IMR-90 (cell line): ENCODE measurements at regions not wholly inside any gene's neighbourhood (a gene's known extent, or its start where the extent isn't known, plus 50 kb on each side); places are given as distances from the start of the nearest gene placed in this dataset.

ENCODE experiments used
- ATAC-seq: fragments of 200-7000 bp; cut with Tn5 transposase; 2 replicates; pipeline ENCODE4 v1.9.1; 2020; ENCODE audit warnings: low read depth, mild to moderate bottlenecking, moderate library complexity
- BruUV-seq: library from RNA; stranded (reverse); fragments of 400-500 nt; replicated peaks from 2 replicates; lab custom pipeline; 2021; lab: Mats Ljungman, UMichigan
- CTCF ChIA-PET: fragments of 300-600 bp; formaldehyde crosslinking; extraction: SDS; loops from one replicate; lab custom pipeline; 2021; ENCODE audit warnings: antibody characterized with exemption; lab: Yijun Ruan, JAX
- POLR2A ChIA-PET: fragments of 300-600 bp; sonication (Branson Sonifier 250); formaldehyde crosslinking; loops from one replicate; lab custom pipeline; 2022; ENCODE audit warnings: antibody characterized with exemption; ENCODE audit not compliant: unreplicated experiment; lab: Charles Lee
- DNase-seq: peaks from one replicate; pipeline ENCODE4 v3.0.0; 2013
- H2AFZ ChIP-seq: replicated peaks from 2 replicates; pipeline ENCODE3; 2013; ENCODE audit warnings: low read length, mild to moderate bottlenecking; ENCODE audit not compliant: poor library complexity
- H2AK5ac ChIP-seq: 2 replicates; pipeline ENCODE4 v1.6.1; 2013; ENCODE audit warnings: low read depth, low read length, inconsistent platforms
- H2AK9ac ChIP-seq: replicated peaks from 2 replicates; pipeline ENCODE3; 2013; ENCODE audit warnings: mild to moderate bottlenecking, low read depth, low read length, moderate library complexity; ENCODE audit not compliant: poor library complexity
- H2BK120ac ChIP-seq: 2 replicates; pipeline ENCODE4 v1.6.1; 2013; ENCODE audit warnings: low read depth, low read length, inconsistent platforms
- H2BK15ac ChIP-seq: 3 replicates; pipeline ENCODE4 v1.6.1; 2013; ENCODE audit warnings: low read depth, low read length, inconsistent platforms
- H2BK20ac ChIP-seq: 2 replicates; pipeline ENCODE4 v1.6.1; 2013; ENCODE audit warnings: low read depth, mild to moderate bottlenecking, inconsistent platforms, low read length, moderate library complexity
- H2BK5ac ChIP-seq: 2 replicates; pipeline ENCODE4 v1.6.1; 2013; ENCODE audit warnings: mild to moderate bottlenecking, low read depth, low read length, inconsistent platforms; ENCODE audit not compliant: poor library complexity, severe bottlenecking
- H3K14ac ChIP-seq: replicated peaks from 2 replicates; pipeline ENCODE4 v1.6.1; 2013; ENCODE audit warnings: low read depth, low read length, inconsistent platforms
- H3K18ac ChIP-seq: 2 replicates; pipeline ENCODE4 v1.6.1; 2013; ENCODE audit warnings: low read depth, low read length, control low read depth
- H3K23ac ChIP-seq: 2 replicates; pipeline ENCODE4 v1.6.1; 2013; ENCODE audit warnings: low read depth, low read length, inconsistent platforms
- H3K27ac ChIP-seq: 2 replicates; pipeline ENCODE4 v1.5.1; 2013; ENCODE audit warnings: mild to moderate bottlenecking, control low read depth, low read length; ENCODE audit not compliant: insufficient read depth
- H3K27me3 ChIP-seq: 2 replicates; pipeline ENCODE4 v1.6.1; 2013; ENCODE audit warnings: low read length; ENCODE audit not compliant: control insufficient read depth, insufficient read depth
- H3K36me3 ChIP-seq: 2 replicates; pipeline ENCODE4 v1.6.1; 2013; ENCODE audit warnings: low read length, mixed read lengths; ENCODE audit not compliant: control insufficient read depth, insufficient read depth
- H3K4ac ChIP-seq: 2 replicates; pipeline ENCODE4 v1.6.1; 2013; ENCODE audit warnings: low read depth, low read length, inconsistent platforms
- H3K4me1 ChIP-seq: 2 replicates; pipeline ENCODE4 v1.6.1; 2013; ENCODE audit warnings: low read length, mixed read lengths; ENCODE audit not compliant: control insufficient read depth, insufficient read depth
- H3K4me2 ChIP-seq: 2 replicates; pipeline ENCODE4 v1.6.1; 2013; ENCODE audit warnings: low read depth, mild to moderate bottlenecking, control low read depth, low read length, moderate library complexity
- H3K4me3 ChIP-seq: 2 replicates; pipeline ENCODE4 v1.5.1; 2013; ENCODE audit warnings: low read depth, mild to moderate bottlenecking, control low read depth, low read length, moderate library complexity; ENCODE audit not compliant: insufficient read depth
- H3K56ac ChIP-seq: 2 replicates; pipeline ENCODE4 v1.6.1; 2013; ENCODE audit warnings: low read length, inconsistent platforms; ENCODE audit not compliant: insufficient read depth; ENCODE audit errors: extremely low read depth
- H3K79me1 ChIP-seq, 2 experiments: 2 replicates each; pipeline ENCODE4 v1.6.1; 2013; ENCODE audit warnings: low read length in 2 of 2, inconsistent platforms in 1 of 2, low read depth in 1 of 2
- H3K9ac ChIP-seq: 2 replicates; pipeline ENCODE4 v1.6.1; 2013; ENCODE audit warnings: low read depth, low read length, control low read depth
- H3K9me1 ChIP-seq: 2 replicates; pipeline ENCODE4 v1.6.1; 2013; ENCODE audit warnings: low read length, inconsistent platforms; ENCODE audit not compliant: insufficient read depth
- H3K9me3 ChIP-seq: 2 replicates; pipeline ENCODE4 v1.6.1; 2013; ENCODE audit warnings: low read length; ENCODE audit not compliant: control insufficient read depth, insufficient read depth
- H4K20me1 ChIP-seq: 2 replicates; pipeline ENCODE4 v1.6.1; 2013; ENCODE audit warnings: low read length, inconsistent platforms; ENCODE audit not compliant: insufficient read depth
- H4K5ac ChIP-seq: 2 replicates; pipeline ENCODE4 v1.6.1; 2013; ENCODE audit warnings: mild to moderate bottlenecking, low read depth, low read length, control low read depth
- H4K8ac ChIP-seq, 2 experiments: 2 replicates each; pipeline ENCODE4 v1.6.1; 2013; ENCODE audit warnings: low read depth in 2 of 2, low read length in 2 of 2, control low read depth in 1 of 2, inconsistent platforms in 1 of 2
- H4K91ac ChIP-seq: 2 replicates; pipeline ENCODE4 v1.6.1; 2013; ENCODE audit warnings: low read depth, low read length, inconsistent platforms; ENCODE audit not compliant: insufficient read depth
- BHLHE40 ChIP-seq: fragments of 150-350 bp; IDR thresholded peaks from 2 replicates; pipeline ENCODE4 v1.6.1; 2016; ENCODE audit warnings: mild to moderate bottlenecking, low read depth, low read length
- CHD1 ChIP-seq: IDR thresholded peaks from 2 replicates; pipeline ENCODE4 v1.6.1; 2012; ENCODE audit warnings: low read depth, low read length, improper control_type of control experiment
- MAFK ChIP-seq: IDR thresholded peaks from 2 replicates; pipeline ENCODE4 v1.6.1; 2012; ENCODE audit warnings: low read depth, low read length, improper control_type of control experiment
- MAZ ChIP-seq: IDR thresholded peaks from 2 replicates; pipeline ENCODE4 v1.6.1; 2012; ENCODE audit warnings: low read depth, mild to moderate bottlenecking, low read length, improper control_type of control experiment, moderate library complexity, borderline replicate concordance
- NFE2L2 ChIP-seq: fragments of 150-350 bp; IDR thresholded peaks from 2 replicates; pipeline ENCODE4 v1.6.1; 2016; ENCODE audit warnings: low read depth, mild to moderate bottlenecking, low read length
- POLR2A ChIP-seq: IDR thresholded peaks from 2 replicates; pipeline ENCODE4 v1.6.1; 2012; ENCODE audit warnings: mild to moderate bottlenecking, low read depth, low read length
- RAD21 ChIP-seq: IDR thresholded peaks from 2 replicates; pipeline ENCODE4 v1.6.1; 2012; ENCODE audit warnings: low read length, improper control_type of control experiment
- RCOR1 ChIP-seq: IDR thresholded peaks from 2 replicates; pipeline ENCODE4 v1.6.1; 2012; ENCODE audit warnings: mild to moderate bottlenecking, low read length, improper control_type of control experiment; ENCODE audit not compliant: insufficient replicate concordance
- RFX5 ChIP-seq: IDR thresholded peaks from 2 replicates; pipeline ENCODE4 v1.8.0; 2012; ENCODE audit warnings: low read depth, mild to moderate bottlenecking, low read length, moderate library complexity
- SMC3 ChIP-seq: fragments of 150-350 bp; IDR thresholded peaks from 2 replicates; pipeline ENCODE4 v1.6.1; 2016; ENCODE audit warnings: low read depth, mild to moderate bottlenecking, antibody characterized with exemption, low read length, moderate library complexity
- WGBS, 2 experiments: methylation state at CpG; one replicate each; pipeline versions ENCODE4 v1.1.5 to v1.1.7; 2013; ENCODE audit warnings: missing lambda C conversion rate in 2 of 2; ENCODE audit not compliant: insufficient read length in 1 of 2; ENCODE audit errors: extremely low coverage in 2 of 2; 5-methylcytosine and 5-hydroxymethylcytosine counted together
- dilution Hi-C: fragments of 300-500 bp; cut with HindIII; formaldehyde crosslinking; loops from one replicate; pipeline ENCODE4 v1.14.3; 2018; ENCODE audit warnings: low sequenced_read_pairs; ENCODE audit not compliant: unreplicated experiment
- in situ Hi-C: fragments of 300-500 bp; cut with MboI; formaldehyde crosslinking; loops from 3 replicates; pipeline ENCODE4 v1.14.3; 2019; ENCODE audit warnings: low sequenced_read_pairs, inconsistent platforms, mixed read lengths
- intact Hi-C: fragments of 100-400 bp; cut with micrococcal nuclease; formaldehyde crosslinking; loops from 2 replicates; pipeline ENCODE4 v1.10.0; 2022
- TF ChIP-seq, protein P1 (sequence below): fragments of 150-350 bp; IDR thresholded peaks from 2 replicates; pipeline ENCODE4 v1.6.1; 2016; ENCODE audit warnings: low read depth, mild to moderate bottlenecking, low read length, moderate library complexity, borderline replicate concordance
- TF ChIP-seq, protein P2 (sequence below): conservative IDR thresholded peaks from 2 replicates; pipeline ENCODE4 v1.5.1; 2012; ENCODE audit warnings: mild to moderate bottlenecking, low read depth, low read length, improper control_type of control experiment
- TF ChIP-seq, protein P3 (sequence below): fragments of 150-350 bp; IDR thresholded peaks from 2 replicates; pipeline ENCODE4 v1.6.1; 2017; ENCODE audit warnings: mild to moderate bottlenecking, antibody characterized with exemption, low read length, low read depth

DNA sequence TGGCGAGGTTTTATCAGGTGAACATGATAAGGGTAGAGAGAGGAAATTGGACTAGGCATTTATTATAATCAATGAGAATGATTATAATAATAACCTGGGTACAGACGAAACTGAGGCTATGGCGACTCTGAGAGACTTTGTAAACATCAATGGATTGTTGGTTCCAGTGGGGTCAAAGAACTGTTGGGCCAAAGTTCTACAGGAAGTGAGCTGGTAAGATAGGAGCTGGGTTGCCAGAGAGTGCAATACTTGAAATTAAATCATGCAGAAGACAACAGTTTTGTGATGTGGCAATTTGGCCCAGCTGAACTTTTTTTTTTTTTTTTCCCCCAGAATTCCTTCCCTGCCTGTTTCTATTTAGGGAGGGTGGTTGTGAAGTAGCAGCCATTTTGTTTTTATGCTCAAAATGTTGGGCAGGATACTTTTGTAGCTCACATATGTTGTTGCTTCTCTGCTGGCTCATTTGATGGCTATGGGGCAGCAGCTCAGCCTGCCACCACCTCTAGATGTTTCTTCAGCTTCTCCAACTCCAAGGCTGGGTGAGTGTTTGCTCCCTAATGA lies 286.5 kb upstream of the B3GALT2 start:
- in situ Hi-C loops, result no loop called here
- POLR2A ChIA-PET, result no interaction called here
- TF ChIP-seq CHD1, result no peak
- TF ChIP-seq, protein P1, sequence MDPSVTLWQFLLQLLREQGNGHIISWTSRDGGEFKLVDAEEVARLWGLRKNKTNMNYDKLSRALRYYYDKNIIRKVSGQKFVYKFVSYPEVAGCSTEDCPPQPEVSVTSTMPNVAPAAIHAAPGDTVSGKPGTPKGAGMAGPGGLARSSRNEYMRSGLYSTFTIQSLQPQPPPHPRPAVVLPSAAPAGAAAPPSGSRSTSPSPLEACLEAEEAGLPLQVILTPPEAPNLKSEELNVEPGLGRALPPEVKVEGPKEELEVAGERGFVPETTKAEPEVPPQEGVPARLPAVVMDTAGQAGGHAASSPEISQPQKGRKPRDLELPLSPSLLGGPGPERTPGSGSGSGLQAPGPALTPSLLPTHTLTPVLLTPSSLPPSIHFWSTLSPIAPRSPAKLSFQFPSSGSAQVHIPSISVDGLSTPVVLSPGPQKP, result no peak
- TF ChIP-seq, protein P2, sequence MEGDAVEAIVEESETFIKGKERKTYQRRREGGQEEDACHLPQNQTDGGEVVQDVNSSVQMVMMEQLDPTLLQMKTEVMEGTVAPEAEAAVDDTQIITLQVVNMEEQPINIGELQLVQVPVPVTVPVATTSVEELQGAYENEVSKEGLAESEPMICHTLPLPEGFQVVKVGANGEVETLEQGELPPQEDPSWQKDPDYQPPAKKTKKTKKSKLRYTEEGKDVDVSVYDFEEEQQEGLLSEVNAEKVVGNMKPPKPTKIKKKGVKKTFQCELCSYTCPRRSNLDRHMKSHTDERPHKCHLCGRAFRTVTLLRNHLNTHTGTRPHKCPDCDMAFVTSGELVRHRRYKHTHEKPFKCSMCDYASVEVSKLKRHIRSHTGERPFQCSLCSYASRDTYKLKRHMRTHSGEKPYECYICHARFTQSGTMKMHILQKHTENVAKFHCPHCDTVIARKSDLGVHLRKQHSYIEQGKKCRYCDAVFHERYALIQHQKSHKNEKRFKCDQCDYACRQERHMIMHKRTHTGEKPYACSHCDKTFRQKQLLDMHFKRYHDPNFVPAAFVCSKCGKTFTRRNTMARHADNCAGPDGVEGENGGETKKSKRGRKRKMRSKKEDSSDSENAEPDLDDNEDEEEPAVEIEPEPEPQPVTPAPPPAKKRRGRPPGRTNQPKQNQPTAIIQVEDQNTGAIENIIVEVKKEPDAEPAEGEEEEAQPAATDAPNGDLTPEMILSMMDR, result no peak
- no peak for TF ChIP-seq MAFK
- no peak for TF ChIP-seq POLR2A
- no peak for TF ChIP-seq RCOR1
- TF ChIP-seq RFX5, result no peak
- TF ChIP-seq RAD21, result no peak
- TF ChIP-seq, protein P3, sequence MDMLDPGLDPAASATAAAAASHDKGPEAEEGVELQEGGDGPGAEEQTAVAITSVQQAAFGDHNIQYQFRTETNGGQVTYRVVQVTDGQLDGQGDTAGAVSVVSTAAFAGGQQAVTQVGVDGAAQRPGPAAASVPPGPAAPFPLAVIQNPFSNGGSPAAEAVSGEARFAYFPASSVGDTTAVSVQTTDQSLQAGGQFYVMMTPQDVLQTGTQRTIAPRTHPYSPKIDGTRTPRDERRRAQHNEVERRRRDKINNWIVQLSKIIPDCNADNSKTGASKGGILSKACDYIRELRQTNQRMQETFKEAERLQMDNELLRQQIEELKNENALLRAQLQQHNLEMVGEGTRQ, result no peak
- TF ChIP-seq BHLHE40, result no peak
- no peak for TF ChIP-seq SMC3
- no peak for TF ChIP-seq MAZ
- TF ChIP-seq NFE2L2, result no peak

More for the DNA sequence above, 286.5 kb upstream of the B3GALT2 start:
- H3K9ac ChIP-seq, result no peak overlapping the region
- H3K4me1 ChIP-seq, result no peaks in the 10 kb centered on the region
- DNase-seq (no peak), ATAC-seq (no peak)
- H2BK120ac ChIP-seq, result no peak overlapping the region
- H2AK5ac ChIP-seq, result no peak overlapping the region
- H2BK20ac ChIP-seq, result no peak overlapping the region
- H3K4me2 ChIP-seq, result no peak overlapping the region
- no peak overlapping the region for H2AFZ ChIP-seq
- H3K4ac ChIP-seq, result no peak overlapping the region
- H4K5ac ChIP-seq, result no peak overlapping the region
- H3K9me3 ChIP-seq, result no peaks in the 10 kb centered on the region
- H4K20me1 ChIP-seq, result no peaks in the 10 kb centered on the region
- no peak overlapping the region for H3K18ac ChIP-seq
- no peak overlapping the region for H2BK5ac ChIP-seq
- no peaks in the 10 kb centered on the region for H3K79me1 ChIP-seq
- no TSS peak for BruUV-seq
- H3K14ac ChIP-seq, result no peak overlapping the region
- no peaks in the 10 kb centered on the region for H3K27me3 ChIP-seq
- H3K27ac ChIP-seq, result no peak overlapping the region
- H4K91ac ChIP-seq, result no peak overlapping the region
- no peak overlapping the region for H3K56ac ChIP-seq
- H3K4me3 ChIP-seq, result no peak overlapping the region
- dilution Hi-C loops, result no loop called here
- no peaks in the 10 kb centered on the region for H3K9me1 ChIP-seq
- H2BK15ac ChIP-seq, result no peak overlapping the region
- intact Hi-C loops, result no loop called here
- no peaks in the 10 kb centered on the region for H3K36me3 ChIP-seq
- CTCF ChIA-PET, result no interaction called here
- no peak overlapping the region for H4K8ac ChIP-seq
- 100% methylated on average over 1 of the region's 3 CpGs; no CpG with 5 or more reads in 1 of the 2 experiments for WGBS, 2 experiments
- no peak overlapping the region for H2AK9ac ChIP-seq
- no peak overlapping the region for H3K23ac ChIP-seq
